ENCODE measurements at regions not wholly inside any gene's neighbourhood (a gene's known extent, or its start where the extent isn't known, plus 50 kb on each side); places are given as distances from the start of the nearest gene placed in this dataset.

DNA sequence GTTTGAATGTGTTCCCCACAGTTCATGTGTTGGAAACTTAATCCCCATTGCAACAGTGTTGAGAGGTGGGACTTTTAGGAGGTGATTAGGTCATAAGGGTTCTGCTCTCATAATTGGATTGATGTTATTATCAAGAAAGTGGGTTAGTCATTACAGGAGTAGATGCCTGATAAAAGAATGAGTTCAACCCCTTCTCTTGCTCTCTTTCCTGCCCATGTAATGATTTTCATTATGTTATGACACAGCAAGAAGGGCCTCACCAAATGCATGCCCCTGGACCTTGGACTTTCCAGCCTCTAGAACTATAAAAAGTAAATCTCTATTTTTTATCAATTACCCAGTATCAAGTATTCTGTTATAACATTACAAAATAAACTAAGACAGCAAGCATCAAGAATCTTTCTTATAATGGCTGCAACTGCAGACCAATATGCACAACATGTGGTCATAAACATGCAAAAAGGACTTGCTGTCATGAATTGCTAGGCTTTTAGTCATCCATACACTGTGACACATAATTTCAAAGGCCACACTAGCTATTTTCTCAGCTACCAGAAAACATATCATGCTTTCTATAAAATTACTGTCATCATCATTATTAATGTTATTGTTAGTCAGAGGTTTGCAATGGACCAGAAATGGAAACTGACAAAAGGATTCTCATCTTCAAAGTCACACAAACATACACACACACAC is 99.9 kb upstream of the GUCY1A2 start:
- TF ChIP-seq POLR2AphosphoS5 (IDR thresholded peaks at IDR 0.05; ENCODE audit: borderline replicate concordance, low read depth, low read length): no peak
- no peak for TF ChIP-seq FOXP2 (optimal IDR thresholded peaks at IDR 0.05; ENCODE audit: control extremely low read depth, extremely low read length, insufficient read depth)
- no peak for TF ChIP-seq EZH2 (IDR thresholded peaks at IDR 0.05)
- no peak for DNase-seq (ENCODE audit: low read depth, low spot score)
- Histone ChIP-seq H3K4me3 (no peak overlapping the region), H3K36me3 (ENCODE audit: insufficient read depth, low read length) (no peaks in the 10 kb centered on the region), H3K9ac (ENCODE audit: insufficient read length) (no peak overlapping the region), H3K27ac (no peak overlapping the region), H3K9me3 (ENCODE audit: low read depth, low read length) (no peaks in the 10 kb centered on the region)

DNA sequence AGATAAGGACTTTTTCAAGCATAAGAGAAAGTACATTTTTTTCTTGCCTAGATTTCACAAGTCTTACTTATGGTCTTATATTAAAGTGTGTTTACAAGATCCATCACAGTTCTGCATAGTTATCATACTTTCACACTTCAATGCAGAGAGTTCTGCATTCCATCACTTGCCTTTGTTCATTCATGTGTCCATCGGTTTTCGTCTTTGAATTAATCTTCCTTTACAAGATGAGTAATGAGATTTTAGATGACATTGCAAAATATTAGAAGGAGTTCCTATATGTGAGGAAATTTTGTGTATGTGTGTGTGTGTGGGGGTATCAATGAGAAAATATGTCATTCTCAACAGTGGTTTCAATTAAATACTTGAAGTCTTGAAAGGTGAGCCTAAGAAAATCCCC is 98.1 kb upstream of the GUCY1A2 start:
- Histone ChIP-seq H3K36me3 (ENCODE audit: insufficient read depth, low read length) (no peaks in the 10 kb centered on the region), H3K4me3 (no peak overlapping the region), H3K9me3 (ENCODE audit: low read depth, low read length) (no peaks in the 10 kb centered on the region), H3K9ac (ENCODE audit: insufficient read length) (no peak overlapping the region), H3K27ac (no peak overlapping the region)
- TF ChIP-seq POLR2AphosphoS5 (IDR thresholded peaks at IDR 0.05; ENCODE audit: borderline replicate concordance, low read depth, low read length) (no peak), EZH2 (IDR thresholded peaks at IDR 0.05) (no peak), FOXP2 (optimal IDR thresholded peaks at IDR 0.05; ENCODE audit: control extremely low read depth, extremely low read length, insufficient read depth) (no peak)
- no peak for DNase-seq (ENCODE audit: low read depth, low spot score)

DNA sequence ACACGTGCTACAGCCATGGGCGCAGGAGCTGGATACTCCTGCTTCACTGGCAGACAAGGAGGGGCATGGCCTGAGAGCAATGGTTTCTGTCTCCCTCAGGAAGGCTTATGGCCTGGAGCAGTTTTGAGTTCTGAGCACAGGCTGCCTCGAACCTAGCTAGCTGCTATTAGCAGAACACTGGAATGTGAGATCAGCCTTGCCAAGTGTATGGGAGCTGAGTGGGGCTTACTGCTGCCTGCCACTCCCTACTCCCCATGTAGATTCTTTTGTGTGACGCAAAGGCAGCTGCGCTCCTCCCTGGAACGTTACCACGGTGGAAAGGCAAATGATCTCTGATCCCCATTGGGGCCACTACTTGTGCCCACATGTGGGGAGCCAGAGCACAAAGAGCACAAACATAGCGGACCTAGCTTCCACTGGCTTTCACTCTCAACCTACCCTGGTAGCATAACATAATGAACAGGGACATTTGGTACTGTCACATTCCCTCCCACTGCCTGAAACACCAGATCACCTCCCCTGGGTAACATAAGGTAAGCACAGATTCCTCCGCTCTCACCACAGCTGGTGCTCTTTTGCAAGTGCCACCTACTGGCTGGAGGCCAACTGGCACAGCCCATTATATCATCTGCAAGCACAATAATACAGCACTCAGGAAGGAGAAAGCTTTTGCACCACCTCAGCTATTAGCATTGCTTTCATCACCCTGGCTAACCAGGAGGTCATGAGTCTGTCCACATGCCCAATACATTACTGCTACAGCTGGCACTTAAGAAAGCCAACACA is 84.6 kb upstream of the GUCY1A2 start:
- Histone ChIP-seq H3K27ac (no peak overlapping the region), H3K4me3 (no peak overlapping the region), H3K9me3 (ENCODE audit: low read depth, low read length) (no peaks in the 10 kb centered on the region), H3K9ac (ENCODE audit: insufficient read length) (no peak overlapping the region), H3K36me3 (ENCODE audit: insufficient read depth, low read length) (no peaks in the 10 kb centered on the region)
- no peak for DNase-seq (ENCODE audit: low read depth, low spot score)
- TF ChIP-seq FOXP2 (optimal IDR thresholded peaks at IDR 0.05; ENCODE audit: control extremely low read depth, extremely low read length, insufficient read depth): no peak
- no peak for TF ChIP-seq POLR2AphosphoS5 (IDR thresholded peaks at IDR 0.05; ENCODE audit: borderline replicate concordance, low read depth, low read length)
- no peak for TF ChIP-seq EZH2 (IDR thresholded peaks at IDR 0.05)

DNA sequence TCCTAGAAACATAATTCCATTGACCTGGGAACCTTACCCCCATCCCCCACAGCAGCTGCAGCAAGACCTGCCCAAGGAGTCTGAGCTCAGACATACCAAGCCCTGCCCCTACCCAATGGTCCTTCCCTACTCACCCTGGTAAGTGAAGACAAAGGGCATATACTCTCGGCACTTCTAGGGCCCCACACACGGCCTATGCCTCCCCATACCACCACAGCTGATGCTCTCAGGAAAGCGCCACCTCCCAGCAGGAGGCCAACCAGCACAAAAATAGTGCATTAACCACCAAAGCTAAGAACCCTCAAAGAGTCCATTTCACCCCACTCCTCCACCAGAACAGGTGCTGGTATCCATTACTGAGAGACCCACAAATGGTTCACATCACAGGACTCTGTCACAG is 74.4 kb upstream of the GUCY1A2 start:
- TF ChIP-seq POLR2AphosphoS5 (IDR thresholded peaks at IDR 0.05; ENCODE audit: borderline replicate concordance, low read depth, low read length) (no peak), FOXP2 (optimal IDR thresholded peaks at IDR 0.05; ENCODE audit: control extremely low read depth, extremely low read length, insufficient read depth) (no peak), EZH2 (IDR thresholded peaks at IDR 0.05) (no peak)
- DNase-seq (ENCODE audit: low read depth, low spot score): no peak
- no peak overlapping the region for H3K4me3 ChIP-seq
- H3K9me3 ChIP-seq (ENCODE audit: low read depth, low read length): no peaks in the 10 kb centered on the region
- H3K27ac ChIP-seq: no peak overlapping the region
- no peak overlapping the region for H3K9ac ChIP-seq (ENCODE audit: insufficient read length)
- no peaks in the 10 kb centered on the region for H3K36me3 ChIP-seq (ENCODE audit: insufficient read depth, low read length)

DNA sequence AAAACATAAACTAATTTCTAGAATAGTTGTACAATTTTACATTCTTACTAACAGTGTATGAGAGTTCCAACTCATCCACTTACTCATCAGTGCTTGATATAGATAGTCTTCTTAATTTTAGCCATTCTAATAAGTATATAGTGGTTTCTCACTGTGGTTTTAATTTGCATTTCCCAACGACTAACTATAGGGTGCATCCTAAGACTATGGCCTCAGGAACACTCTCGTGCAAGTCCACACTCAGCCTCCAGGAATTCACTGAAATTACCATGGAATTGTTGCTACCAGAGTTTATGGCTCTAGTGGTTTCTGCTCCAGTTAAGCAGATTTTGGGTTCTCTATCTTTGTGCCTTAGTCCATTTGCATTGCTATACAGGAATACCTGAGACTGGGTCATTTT is 60.1 kb upstream of the GUCY1A2 start:
- Histone ChIP-seq H3K9ac (ENCODE audit: insufficient read length) (no peak overlapping the region), H3K36me3 (ENCODE audit: insufficient read depth, low read length) (no peaks in the 10 kb centered on the region), H3K9me3 (ENCODE audit: low read depth, low read length) (no peaks in the 10 kb centered on the region), H3K4me3 (no peak overlapping the region), H3K27ac (no peak overlapping the region)
- no peak for TF ChIP-seq POLR2AphosphoS5 (IDR thresholded peaks at IDR 0.05; ENCODE audit: borderline replicate concordance, low read depth, low read length)
- TF ChIP-seq EZH2 (IDR thresholded peaks at IDR 0.05): no peak
- no peak for TF ChIP-seq FOXP2 (optimal IDR thresholded peaks at IDR 0.05; ENCODE audit: control extremely low read depth, extremely low read length, insufficient read depth)
- DNase-seq (ENCODE audit: low read depth, low spot score): no peak

DNA sequence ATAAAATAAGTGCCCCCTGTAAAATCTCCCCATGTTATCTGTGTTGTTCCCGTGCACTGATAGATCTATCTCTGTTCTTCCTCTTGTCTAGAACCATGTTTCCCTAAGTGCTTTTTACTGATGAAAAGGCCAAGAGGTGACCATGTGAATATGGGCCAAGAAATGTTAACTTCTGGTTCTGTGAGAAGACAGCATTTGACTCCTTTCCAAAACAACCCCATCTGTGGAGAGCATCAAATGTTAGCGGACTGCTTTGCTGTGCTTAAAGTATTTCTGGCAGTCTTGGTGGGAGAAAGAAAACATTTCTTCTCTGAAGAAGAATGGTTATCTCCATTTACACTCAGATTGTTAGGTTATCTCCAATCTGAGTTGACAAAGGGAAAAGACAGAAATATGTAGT is 58.6 kb upstream of the GUCY1A2 start:
- no peaks in the 10 kb centered on the region for H3K36me3 ChIP-seq (ENCODE audit: insufficient read depth, low read length)
- H3K9me3 ChIP-seq (ENCODE audit: low read depth, low read length): no peaks in the 10 kb centered on the region
- DNase-seq (ENCODE audit: low read depth, low spot score): no peak
- no peak overlapping the region for H3K4me3 ChIP-seq
- H3K27ac ChIP-seq: no peak overlapping the region
- H3K9ac ChIP-seq (ENCODE audit: insufficient read length): no peak overlapping the region
- no peak for TF ChIP-seq FOXP2 (optimal IDR thresholded peaks at IDR 0.05; ENCODE audit: control extremely low read depth, extremely low read length, insufficient read depth)
- no peak for TF ChIP-seq EZH2 (IDR thresholded peaks at IDR 0.05)
- no peak for TF ChIP-seq POLR2AphosphoS5 (IDR thresholded peaks at IDR 0.05; ENCODE audit: borderline replicate concordance, low read depth, low read length)

DNA sequence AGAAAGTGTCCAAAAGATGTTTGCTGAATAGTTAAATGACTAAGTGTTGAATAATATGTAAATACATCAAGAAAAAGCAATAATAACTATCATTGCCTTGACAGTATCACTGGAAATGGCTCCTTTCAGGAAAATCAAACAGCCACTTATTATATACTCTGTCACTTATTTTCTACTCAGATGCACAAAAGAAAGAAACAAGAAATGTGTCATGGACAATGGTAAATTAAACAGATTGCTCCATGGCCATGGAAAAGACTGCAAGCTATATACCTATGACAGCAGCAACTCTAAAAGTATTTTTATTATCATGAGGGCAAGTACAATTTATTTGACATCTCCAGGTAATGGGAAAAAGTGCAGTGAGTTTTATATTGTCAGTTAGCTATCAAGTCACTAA is 52.9 kb upstream of the GUCY1A2 start:
- Histone ChIP-seq H3K4me3 (no peak overlapping the region), H3K27ac (no peak overlapping the region), H3K36me3 (ENCODE audit: insufficient read depth, low read length) (no peaks in the 10 kb centered on the region), H3K9me3 (ENCODE audit: low read depth, low read length) (no peaks in the 10 kb centered on the region), H3K9ac (ENCODE audit: insufficient read length) (no peak overlapping the region)
- TF ChIP-seq POLR2AphosphoS5 (IDR thresholded peaks at IDR 0.05; ENCODE audit: borderline replicate concordance, low read depth, low read length) (no peak), EZH2 (IDR thresholded peaks at IDR 0.05) (no peak), FOXP2 (optimal IDR thresholded peaks at IDR 0.05; ENCODE audit: control extremely low read depth, extremely low read length, insufficient read depth) (no peak)
- DNase-seq (ENCODE audit: low read depth, low spot score): no peak

Measured in SK-N-MC (cell line).